Parathyroid adenoma (tissue), 2 donors: ENCODE measurements at regions not wholly inside any gene's neighbourhood (a gene's known extent, or its start where the extent isn't known, plus 50 kb on each side); places are given as distances from the start of the nearest gene placed in this dataset.

Source experiments
- H2AFZ ChIP-seq: fragments of 300-600 bp; sonication (generic); one replicate; pipeline ENCODE4 v1.7.0; 2017; ENCODE audit warnings: antibody characterized with exemption, mild to moderate bottlenecking
- H3K27ac ChIP-seq: fragments of 300-600 bp; sonication (generic); one replicate; pipeline ENCODE4 v1.7.0; 2017
- H3K27me3 ChIP-seq: fragments of 300-600 bp; sonication (generic); one replicate; pipeline ENCODE4 v1.7.0; 2017; ENCODE audit warnings: low read length; ENCODE audit not compliant: control insufficient read depth, insufficient read depth
- H3K36me3 ChIP-seq: fragments of 300-600 bp; sonication (generic); one replicate; pipeline ENCODE4 v1.7.0; 2017; ENCODE audit warnings: low read length; ENCODE audit not compliant: control insufficient read depth, insufficient read depth
- H3K4me1 ChIP-seq: fragments of 300-600 bp; sonication (generic); one replicate; pipeline ENCODE4 v1.7.0; 2017; ENCODE audit warnings: control low read depth
- H3K4me2 ChIP-seq: fragments of 300-600 bp; sonication (generic); one replicate; pipeline ENCODE4 v1.7.0; 2017; ENCODE audit warnings: low read length
- H3K4me3 ChIP-seq: fragments of 300-600 bp; sonication (generic); one replicate; pipeline ENCODE4 v1.7.0; 2017; ENCODE audit warnings: low read depth, low read length
- H3K79me2 ChIP-seq: fragments of 300-600 bp; sonication (generic); one replicate; pipeline ENCODE4 v1.7.0; 2017; ENCODE audit warnings: control low read depth
- H3K9ac ChIP-seq: fragments of 300-600 bp; sonication (generic); one replicate; pipeline ENCODE4 v1.7.0; 2017; ENCODE audit warnings: mild to moderate bottlenecking
- H3K9me3 ChIP-seq: fragments of 300-600 bp; sonication (generic); one replicate; pipeline ENCODE4 v1.7.0; 2017; ENCODE audit warnings: low read length; ENCODE audit not compliant: control insufficient read depth
- TF ChIP-seq, protein P1 (sequence below): fragments of 300-600 bp; sonication (generic); IDR thresholded peaks from one replicate; pipeline ENCODE4 v1.7.0; 2017; ENCODE audit warnings: antibody characterized with exemption, mild to moderate bottlenecking
- donor health status: primary hyperparathyroidism.

DNA sequence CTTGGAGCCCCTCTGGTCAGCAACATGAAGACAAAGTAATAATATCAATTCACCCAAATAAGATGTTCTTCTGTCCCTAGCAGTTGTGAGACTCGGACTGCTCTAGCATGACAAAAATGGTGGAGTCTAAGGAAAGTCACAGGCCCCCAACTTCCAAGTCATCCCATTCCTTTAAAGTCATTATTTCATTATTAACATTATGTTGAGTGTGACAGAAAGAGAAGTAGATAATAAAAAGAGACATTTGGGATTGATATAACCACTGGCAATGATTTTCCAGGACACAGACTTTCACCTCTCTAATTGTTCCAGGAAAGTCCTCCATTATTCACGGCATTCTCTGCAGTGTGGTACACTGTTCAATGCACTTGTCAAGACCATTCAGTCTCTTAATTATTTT, 1533.0 kb upstream of the TENM4 start:
- no peaks in the 10 kb centered on the region for H3K4me1 ChIP-seq
- TF ChIP-seq, protein P1, sequence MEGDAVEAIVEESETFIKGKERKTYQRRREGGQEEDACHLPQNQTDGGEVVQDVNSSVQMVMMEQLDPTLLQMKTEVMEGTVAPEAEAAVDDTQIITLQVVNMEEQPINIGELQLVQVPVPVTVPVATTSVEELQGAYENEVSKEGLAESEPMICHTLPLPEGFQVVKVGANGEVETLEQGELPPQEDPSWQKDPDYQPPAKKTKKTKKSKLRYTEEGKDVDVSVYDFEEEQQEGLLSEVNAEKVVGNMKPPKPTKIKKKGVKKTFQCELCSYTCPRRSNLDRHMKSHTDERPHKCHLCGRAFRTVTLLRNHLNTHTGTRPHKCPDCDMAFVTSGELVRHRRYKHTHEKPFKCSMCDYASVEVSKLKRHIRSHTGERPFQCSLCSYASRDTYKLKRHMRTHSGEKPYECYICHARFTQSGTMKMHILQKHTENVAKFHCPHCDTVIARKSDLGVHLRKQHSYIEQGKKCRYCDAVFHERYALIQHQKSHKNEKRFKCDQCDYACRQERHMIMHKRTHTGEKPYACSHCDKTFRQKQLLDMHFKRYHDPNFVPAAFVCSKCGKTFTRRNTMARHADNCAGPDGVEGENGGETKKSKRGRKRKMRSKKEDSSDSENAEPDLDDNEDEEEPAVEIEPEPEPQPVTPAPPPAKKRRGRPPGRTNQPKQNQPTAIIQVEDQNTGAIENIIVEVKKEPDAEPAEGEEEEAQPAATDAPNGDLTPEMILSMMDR, result no peak
- no peak overlapping the region for H2AFZ ChIP-seq
- H3K79me2 ChIP-seq, result no peaks in the 10 kb centered on the region
- H3K4me3 ChIP-seq, result no peak overlapping the region
- no peak overlapping the region for H3K4me2 ChIP-seq
- H3K9me3 ChIP-seq, result no peaks in the 10 kb centered on the region
- H3K9ac ChIP-seq, result no peak overlapping the region
- no peaks in the 10 kb centered on the region for H3K36me3 ChIP-seq
- H3K27ac ChIP-seq, result no peak overlapping the region
- no peaks in the 10 kb centered on the region for H3K27me3 ChIP-seq

GRCh38 chr11:80970037-80970436, 1529.2 kb upstream of the TENM4 start:
- Histone ChIP-seq H3K4me2 (no peak overlapping the region), H3K27me3 (no peaks in the 10 kb centered on the region), H3K4me1 (no peaks in the 10 kb centered on the region), H3K9me3 (no peaks in the 10 kb centered on the region), H3K27ac (no peak overlapping the region), H3K36me3 (no peaks in the 10 kb centered on the region), H3K79me2 (no peaks in the 10 kb centered on the region), H2AFZ (no peak overlapping the region), H3K9ac (no peak overlapping the region), H3K4me3 (no peak overlapping the region)
- TF ChIP-seq, protein P1, result no peak

- Histone ChIP-seq H3K4me3 (no peak overlapping the region), H3K36me3 (no peaks in the 10 kb centered on the region), H3K79me2 (no peaks in the 10 kb centered on the region), H3K27ac (no peak overlapping the region), H3K27me3 (no peaks in the 10 kb centered on the region), H3K9me3 (no peaks in the 10 kb centered on the region), H2AFZ (no peak overlapping the region), H3K9ac (no peak overlapping the region), H3K4me1 (no peaks in the 10 kb centered on the region), H3K4me2 (no peak overlapping the region)
- TF ChIP-seq, protein P1, result no peak
These were observed 1526.8 kb upstream of the TENM4 start for GRCh38 chr11:80967649-80968048.

DNA sequence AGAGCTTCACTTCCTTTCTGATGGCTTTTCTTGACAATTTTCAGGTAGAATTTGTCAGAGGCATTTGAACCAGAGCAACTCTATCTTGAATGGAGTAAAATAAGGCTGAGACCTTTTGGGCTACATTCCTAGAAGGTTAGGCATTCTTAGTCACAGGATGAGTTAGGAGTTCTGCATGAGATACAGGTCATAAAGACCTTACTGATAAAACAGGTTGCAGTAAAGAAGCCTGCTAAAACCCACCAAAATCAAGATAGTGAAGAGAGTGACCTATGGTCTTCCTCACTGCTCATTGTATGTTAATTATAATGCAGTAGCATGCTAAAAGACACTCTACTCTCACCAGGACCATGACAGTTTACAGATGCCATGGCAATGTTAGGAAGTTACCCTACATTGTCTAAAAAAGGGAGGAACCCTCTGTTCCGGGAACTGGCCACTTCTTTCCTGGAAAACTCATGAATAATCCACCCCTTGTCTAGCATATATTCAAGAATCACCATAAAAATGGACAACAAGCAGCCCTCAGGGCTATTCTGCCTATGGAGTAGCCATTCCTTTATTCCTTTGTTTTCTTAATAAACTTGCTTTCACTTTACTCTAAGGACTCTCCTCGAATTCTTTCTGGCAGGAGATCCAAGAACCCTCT, 1519.7 kb upstream of the TENM4 start:
- Histone ChIP-seq H3K27me3 (no peaks in the 10 kb centered on the region), H3K4me2 (no peak overlapping the region), H3K27ac (no peak overlapping the region), H3K36me3 (no peaks in the 10 kb centered on the region), H3K4me1 (no peaks in the 10 kb centered on the region), H3K9me3 (no peaks in the 10 kb centered on the region), H3K4me3 (no peak overlapping the region), H3K79me2 (no peaks in the 10 kb centered on the region), H3K9ac (no peak overlapping the region), H2AFZ (no peak overlapping the region)
- TF ChIP-seq, protein P1, result no peak

GRCh38 chr11:80959751-80960150, 1518.9 kb upstream of the TENM4 start:
- Histone ChIP-seq H2AFZ (no peak overlapping the region), H3K9me3 (no peaks in the 10 kb centered on the region), H3K4me2 (no peak overlapping the region), H3K27me3 (no peaks in the 10 kb centered on the region), H3K4me3 (no peak overlapping the region), H3K9ac (no peak overlapping the region), H3K79me2 (no peaks in the 10 kb centered on the region), H3K27ac (no peak overlapping the region), H3K36me3 (no peaks in the 10 kb centered on the region), H3K4me1 (no peaks in the 10 kb centered on the region)
- TF ChIP-seq, protein P1, result no peak
